Adrenal gland (tissue), 9 donors: ENCODE measurements at regions not wholly inside any gene's neighbourhood (a gene's known extent, or its start where the extent isn't known, plus 50 kb on each side); places are given as distances from the start of the nearest gene placed in this dataset.

Source experiments
- DNase-seq, 7 donors: peaks; one replicate each; pipeline ENCODE4 v3.0.0-alpha.2; 2019 to 2020
- H3K27ac ChIP-seq, 5 donors: fragments of 200-600 bp; sonication (generic) in 4 of 5; 1 replicate in 3 of 5; 2 replicates in 2 of 5; pipeline versions ENCODE4 v1.5.1 to v1.8.0; 2016 to 2020; ENCODE audit warnings: mild to moderate bottlenecking in 1 of 5
- H3K27me3 ChIP-seq: fragments of 200-600 bp; 2 replicates; pipeline ENCODE4 v1.8.0; 2021
- H3K36me3 ChIP-seq, 2 donors: fragments of 200-600 bp; replicated peaks in 1 of 2; 1 replicate in 1 of 2; 2 replicates in 1 of 2; pipeline versions ENCODE4 v1.5.1 to v1.8.0; 2018 to 2022
- H3K4me1 ChIP-seq, 2 donors: fragments of 200-600 bp; replicated peaks in 1 of 2; 1 replicate in 1 of 2; 2 replicates in 1 of 2; pipeline versions ENCODE4 v1.5.1 to v1.8.0; 2018 to 2021
- H3K4me3 ChIP-seq, 4 donors: fragments of 200-600 bp; sonication (generic) in 3 of 4; one replicate each; pipeline ENCODE4 v1.5.1; 2016 to 2018
- H3K9me3 ChIP-seq, 3 donors: fragments of 200-600 bp; sonication (generic) in 1 of 3; replicated peaks in 1 of 3; 1 replicate in 2 of 3; 2 replicates in 1 of 3; pipeline versions ENCODE4 v1.5.1 to v1.8.0; 2016 to 2021
- POLR2A ChIP-seq, 2 donors: fragments of 450-650 bp; IDR thresholded peaks; one replicate each; pipeline ENCODE4 v1.6.1; 2017; ENCODE audit warnings: antibody characterized with exemption in 2 of 2, mild to moderate bottlenecking in 2 of 2, moderate library complexity in 1 of 2
- WGBS, 4 donors: extraction: QIAGEN DNeasy Blood & Tissue Kit in 2 of 4; methylation state at CpG; one replicate each; pipeline versions ENCODE4 v1.1.5 to v1.1.7; 2013 to 2017; 5-methylcytosine and 5-hydroxymethylcytosine counted together
- intact Hi-C, 2 donors: fragments of 100-400 bp; cut with DNase I; formaldehyde crosslinking; loops; one replicate each; pipeline versions ENCODE4 v1.14.1 to v1.15.0; 2022 to 2023
- TF ChIP-seq, protein P1 (sequence below), 6 experiments: fragments of 450-650 bp in 4 of 6; fragments of 200-600 bp in 2 of 6; sonication (generic) in 1 of 6; IDR thresholded peaks; 1 replicate in 5 of 6; 2 replicates in 1 of 6; pipeline versions ENCODE4 v1.5.1 to v1.8.0; 2016 to 2021; ENCODE audit warnings: antibody characterized with exemption in 6 of 6, mild to moderate bottlenecking in 2 of 6, moderate library complexity in 1 of 6
- donor health status: healthy with polysubstance abuse.
- donor health status: Bipolar disorder and iron deficiency.
- donor health status: DM: yes; HTN: yes; CAD: no.
- donor health status: DM: no; HTN: no; CAD: no.
- donor health status: DM: no; HTN: no; CAD: no.

DNA sequence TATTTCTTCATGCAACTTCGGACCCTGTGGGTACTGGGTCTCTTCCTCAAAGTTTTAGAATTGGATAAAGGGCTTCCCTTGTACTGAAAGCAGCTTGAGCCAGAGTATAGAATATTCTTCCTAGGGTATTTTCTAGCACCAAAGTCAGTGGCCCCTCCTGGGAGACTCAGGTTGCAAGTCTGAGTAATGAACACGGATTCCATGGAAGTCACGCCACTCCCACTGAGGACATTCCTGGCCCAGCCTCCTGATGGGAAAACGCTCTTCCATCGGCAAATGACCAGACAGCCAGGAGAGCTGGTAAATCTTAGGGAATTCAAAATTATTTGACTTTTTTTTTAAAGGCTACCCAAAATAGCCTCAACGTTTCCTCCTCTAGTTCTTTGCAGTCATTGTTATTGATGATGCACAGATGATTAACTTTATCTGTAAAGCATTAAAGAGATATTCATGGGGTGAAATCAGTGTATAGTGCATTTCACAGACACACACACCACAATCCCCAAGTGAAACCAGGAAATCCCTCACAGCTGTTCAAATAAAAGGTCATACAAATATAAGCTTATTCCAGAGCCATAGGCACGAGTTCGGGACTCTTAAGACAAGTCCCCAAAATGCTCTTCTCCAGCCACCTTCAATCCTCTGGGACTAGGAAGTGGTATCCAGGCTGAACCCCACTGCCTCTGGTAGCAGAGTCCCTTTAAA is 248.8 kb downstream of the SOD2 start:
- WGBS, 4 donors: 67 to 78% (median 72%) methylated on average over 8 of the region's 8 CpGs
- intact Hi-C loops: no loop called here

DNA sequence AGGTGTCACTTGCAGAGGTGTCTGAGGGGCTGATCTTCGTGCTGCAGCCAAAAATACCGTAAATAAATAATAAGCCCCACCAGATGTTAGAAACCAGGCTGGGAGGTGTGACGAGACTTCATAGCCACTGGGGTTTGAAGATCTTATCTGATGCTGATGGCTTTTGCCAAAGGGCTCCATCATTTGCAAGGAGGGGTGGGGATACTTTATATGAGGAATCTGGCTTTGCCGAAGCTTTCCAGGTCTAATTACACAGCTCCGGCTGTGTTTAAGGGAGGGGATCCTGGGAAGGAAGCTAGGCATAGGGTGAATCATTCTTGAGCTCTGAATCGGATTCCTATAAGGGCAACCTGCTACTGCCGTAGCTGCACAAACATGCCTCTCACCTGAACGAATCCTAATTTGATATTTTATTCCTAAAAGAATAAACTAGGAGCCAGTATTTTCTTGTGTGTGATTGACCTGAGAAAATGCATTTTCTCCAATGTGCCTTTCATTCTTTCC is 249.6 kb downstream of the SOD2 start:
- Histone ChIP-seq H3K36me3 (no peaks in the 10 kb centered on the region), H3K9me3 (no peaks in the 10 kb centered on the region), H3K27ac (no peak overlapping the region), H3K27me3 (no peaks in the 10 kb centered on the region), H3K4me3 (no peak overlapping the region), H3K4me1 (no peaks in the 10 kb centered on the region)
- intact Hi-C loops: no loop called here
- TF ChIP-seq, protein P1, sequence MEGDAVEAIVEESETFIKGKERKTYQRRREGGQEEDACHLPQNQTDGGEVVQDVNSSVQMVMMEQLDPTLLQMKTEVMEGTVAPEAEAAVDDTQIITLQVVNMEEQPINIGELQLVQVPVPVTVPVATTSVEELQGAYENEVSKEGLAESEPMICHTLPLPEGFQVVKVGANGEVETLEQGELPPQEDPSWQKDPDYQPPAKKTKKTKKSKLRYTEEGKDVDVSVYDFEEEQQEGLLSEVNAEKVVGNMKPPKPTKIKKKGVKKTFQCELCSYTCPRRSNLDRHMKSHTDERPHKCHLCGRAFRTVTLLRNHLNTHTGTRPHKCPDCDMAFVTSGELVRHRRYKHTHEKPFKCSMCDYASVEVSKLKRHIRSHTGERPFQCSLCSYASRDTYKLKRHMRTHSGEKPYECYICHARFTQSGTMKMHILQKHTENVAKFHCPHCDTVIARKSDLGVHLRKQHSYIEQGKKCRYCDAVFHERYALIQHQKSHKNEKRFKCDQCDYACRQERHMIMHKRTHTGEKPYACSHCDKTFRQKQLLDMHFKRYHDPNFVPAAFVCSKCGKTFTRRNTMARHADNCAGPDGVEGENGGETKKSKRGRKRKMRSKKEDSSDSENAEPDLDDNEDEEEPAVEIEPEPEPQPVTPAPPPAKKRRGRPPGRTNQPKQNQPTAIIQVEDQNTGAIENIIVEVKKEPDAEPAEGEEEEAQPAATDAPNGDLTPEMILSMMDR (IDR thresholded peaks at IDR 0.05): no peak
- TF ChIP-seq POLR2A (IDR thresholded peaks at IDR 0.05): no peak
- 60 to 79% (median 65%) methylated on average over 7 to 8 of the region's 8 CpGs for WGBS, 4 donors
- DNase-seq: no peak

More for the DNA sequence above, 248.8 kb downstream of the SOD2 start:
- Histone ChIP-seq H3K4me1 (no peaks in the 10 kb centered on the region), H3K4me3 (no peak overlapping the region), H3K9me3 (no peaks in the 10 kb centered on the region), H3K27ac (no peak overlapping the region), H3K27me3 (no peaks in the 10 kb centered on the region), H3K36me3 (no peaks in the 10 kb centered on the region)
- TF ChIP-seq, protein P1 (IDR thresholded peaks at IDR 0.05): no peak
- TF ChIP-seq POLR2A (IDR thresholded peaks at IDR 0.05): no peak
- DNase-seq: no peak

DNA sequence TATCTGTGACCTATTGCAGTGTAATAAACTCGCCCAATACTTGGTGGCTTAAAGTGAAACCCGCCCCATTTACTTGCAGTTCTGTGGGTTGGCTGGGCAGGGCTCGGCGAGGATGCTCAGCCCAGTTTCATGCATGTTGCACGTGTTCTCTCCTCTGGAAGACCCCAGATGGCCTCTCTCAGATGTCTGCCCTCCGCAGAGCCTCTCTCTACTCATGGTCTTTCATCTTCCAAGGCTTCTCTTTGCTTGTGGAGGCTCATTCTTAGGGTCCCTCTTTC is 251.4 kb downstream of the SOD2 start:
- DNase-seq: no peak
- no peak overlapping the region for H3K4me3 ChIP-seq
- intact Hi-C loops: no loop called here
- no peaks in the 10 kb centered on the region for H3K36me3 ChIP-seq
- H3K27me3 ChIP-seq: no peaks in the 10 kb centered on the region
- H3K9me3 ChIP-seq: no peaks in the 10 kb centered on the region
- no peak overlapping the region for H3K27ac ChIP-seq
- H3K4me1 ChIP-seq: no peaks in the 10 kb centered on the region
- 84 to 96% (median 88%) methylated on average over 6 of the region's 6 CpGs for WGBS, 4 donors
- TF ChIP-seq, protein P1 (IDR thresholded peaks at IDR 0.05): no peak
- no peak for TF ChIP-seq POLR2A (IDR thresholded peaks at IDR 0.05)

DNA sequence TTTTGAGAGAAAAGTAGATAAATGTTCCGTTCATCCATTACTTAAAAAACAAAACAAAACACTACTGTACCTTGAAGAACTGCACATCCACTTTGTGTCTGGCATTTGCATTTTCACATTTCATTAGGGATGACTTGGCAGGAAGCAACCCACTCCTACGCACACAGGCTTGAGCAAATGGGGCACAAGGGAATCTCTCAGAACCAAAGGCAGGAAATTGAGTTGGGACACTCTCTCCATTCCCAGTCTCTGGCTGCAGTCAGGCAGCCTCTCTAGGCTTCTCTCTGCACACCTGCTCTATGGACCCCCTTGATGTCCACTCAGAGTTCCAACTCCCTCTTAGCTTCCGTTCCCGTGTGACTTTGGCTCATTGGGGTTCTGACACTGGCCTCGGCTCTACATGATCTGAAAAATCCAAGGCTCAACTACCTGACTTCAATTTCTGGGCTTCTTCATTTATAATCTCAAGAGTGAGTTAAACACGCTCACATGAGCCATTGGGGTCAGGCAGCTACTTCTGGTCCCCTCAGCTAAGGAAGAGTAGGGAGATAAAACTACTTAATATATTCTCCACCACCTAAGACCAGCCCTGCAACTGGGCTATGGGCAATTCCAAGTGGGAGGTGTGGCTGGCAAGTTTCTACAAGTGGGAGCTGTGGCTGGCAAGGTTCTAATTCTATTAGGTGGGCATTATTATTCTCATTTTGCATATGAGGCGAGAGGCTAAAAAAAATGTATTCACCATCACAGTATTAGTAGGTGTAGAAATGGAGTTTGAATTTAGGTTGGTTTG is 251.9 kb downstream of the SOD2 start:
- H3K27me3 ChIP-seq: no peaks in the 10 kb centered on the region
- H3K27ac ChIP-seq: no peak overlapping the region
- H3K36me3 ChIP-seq: no peaks in the 10 kb centered on the region
- 76 to 87% (median 78%) methylated on average over 7 of the region's 7 CpGs for WGBS, 4 donors
- TF ChIP-seq POLR2A (IDR thresholded peaks at IDR 0.05): no peak
- TF ChIP-seq, protein P1 (IDR thresholded peaks at IDR 0.05): no peak
- no peaks in the 10 kb centered on the region for H3K9me3 ChIP-seq
- no peaks in the 10 kb centered on the region for H3K4me1 ChIP-seq
- DNase-seq: no peak
- no peak overlapping the region for H3K4me3 ChIP-seq
- intact Hi-C loops: no loop called here
